Liver (tissue), 3 donors: ENCODE measurements at regions not wholly inside any gene's neighbourhood (a gene's known extent, or its start where the extent isn't known, plus 50 kb on each side); places are given as distances from the start of the nearest gene placed in this dataset.

Experiments used
- EGR1 ChIP-seq, 2 donors: IDR thresholded peaks; 2 replicates each; pipeline ENCODE4 v1.6.1; 2016 to 2018; ENCODE audit warnings: antibody characterized with exemption in 2 of 2, low read depth in 2 of 2
- RAD21 ChIP-seq, 2 donors: IDR thresholded peaks; 2 replicates each; pipeline ENCODE4 v1.6.1; 2016; ENCODE audit warnings: antibody characterized with exemption in 2 of 2, mild to moderate bottlenecking in 2 of 2
- RXRA ChIP-seq, 2 donors: IDR thresholded peaks; 2 replicates each; pipeline ENCODE4 v1.6.1; 2017 to 2018; ENCODE audit warnings: antibody characterized with exemption in 2 of 2, mild to moderate bottlenecking in 1 of 2
- SP1 ChIP-seq: IDR thresholded peaks from 2 replicates; pipeline ENCODE4 v1.6.1; 2018; ENCODE audit warnings: antibody characterized with exemption, mild to moderate bottlenecking
- TAF1 ChIP-seq: conservative IDR thresholded peaks from 2 replicates; pipeline ENCODE4 v1.6.1; 2016; ENCODE audit warnings: antibody characterized with exemption, mild to moderate bottlenecking
- YY1 ChIP-seq: IDR thresholded peaks from 2 replicates; pipeline ENCODE4 v1.6.1; 2016; ENCODE audit warnings: antibody characterized with exemption, mild to moderate bottlenecking
- TF ChIP-seq, protein P1 (sequence below): fragments of 150-350 bp; IDR thresholded peaks from 2 replicates; pipeline ENCODE4 v1.5.1; 2017; ENCODE audit warnings: improper control_type of control experiment, low read depth, low read length; ENCODE audit not compliant: missing input control
- TF ChIP-seq, protein P2 (sequence below): IDR thresholded peaks from 2 replicates; pipeline ENCODE4 v1.6.1; 2016; ENCODE audit warnings: antibody characterized with exemption
- TF ChIP-seq, protein P3 (sequence below): IDR thresholded peaks from 2 replicates; pipeline ENCODE4 v1.6.1; 2016; ENCODE audit warnings: antibody characterized with exemption, mild to moderate bottlenecking
- donor health status: healthy.
- donor health status: healthy.

DNA sequence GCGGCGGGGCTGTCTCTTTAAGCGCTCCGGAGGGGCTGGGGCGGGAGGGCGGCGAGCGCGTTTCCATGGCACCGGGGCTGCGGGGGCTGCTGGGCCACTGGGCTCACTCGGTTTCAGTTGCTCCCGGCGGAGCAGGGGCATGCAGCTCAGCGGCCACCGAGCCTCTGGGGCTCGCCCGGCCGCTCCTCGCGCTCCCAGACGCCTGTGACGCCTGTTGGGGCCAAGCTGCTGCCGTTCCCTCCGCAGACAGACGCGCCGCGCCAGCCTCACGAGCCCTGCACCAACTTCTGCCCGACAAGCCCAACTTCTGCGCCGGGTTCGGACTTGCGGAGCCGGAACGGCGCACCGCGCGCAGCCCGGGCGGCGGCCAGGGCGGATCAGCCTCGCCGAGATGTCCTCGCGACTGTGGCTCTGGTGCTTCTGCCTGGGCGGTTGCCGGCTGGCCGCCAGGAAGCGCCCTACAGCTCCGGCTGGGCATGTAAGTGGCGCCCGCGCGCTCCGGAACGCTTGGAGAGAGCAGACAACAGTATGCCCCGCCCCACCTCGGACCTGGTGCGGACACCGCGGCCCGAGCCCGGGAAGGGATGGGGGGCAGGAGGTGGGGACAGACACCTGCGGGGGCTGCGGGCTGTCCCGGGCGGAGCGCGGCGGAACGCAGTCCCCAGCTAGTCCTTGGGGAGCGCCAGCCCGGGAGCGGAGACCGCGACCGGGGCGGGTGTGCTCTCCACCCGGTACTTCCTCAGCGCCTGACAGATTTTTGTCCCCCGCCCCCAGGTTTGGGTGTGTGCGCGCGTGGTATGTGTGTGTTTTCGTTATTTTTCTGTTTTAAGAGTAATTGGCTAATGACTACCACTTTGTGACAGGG is 154.1 kb upstream of the GOLIM4 start:
- TF ChIP-seq, protein P1, sequence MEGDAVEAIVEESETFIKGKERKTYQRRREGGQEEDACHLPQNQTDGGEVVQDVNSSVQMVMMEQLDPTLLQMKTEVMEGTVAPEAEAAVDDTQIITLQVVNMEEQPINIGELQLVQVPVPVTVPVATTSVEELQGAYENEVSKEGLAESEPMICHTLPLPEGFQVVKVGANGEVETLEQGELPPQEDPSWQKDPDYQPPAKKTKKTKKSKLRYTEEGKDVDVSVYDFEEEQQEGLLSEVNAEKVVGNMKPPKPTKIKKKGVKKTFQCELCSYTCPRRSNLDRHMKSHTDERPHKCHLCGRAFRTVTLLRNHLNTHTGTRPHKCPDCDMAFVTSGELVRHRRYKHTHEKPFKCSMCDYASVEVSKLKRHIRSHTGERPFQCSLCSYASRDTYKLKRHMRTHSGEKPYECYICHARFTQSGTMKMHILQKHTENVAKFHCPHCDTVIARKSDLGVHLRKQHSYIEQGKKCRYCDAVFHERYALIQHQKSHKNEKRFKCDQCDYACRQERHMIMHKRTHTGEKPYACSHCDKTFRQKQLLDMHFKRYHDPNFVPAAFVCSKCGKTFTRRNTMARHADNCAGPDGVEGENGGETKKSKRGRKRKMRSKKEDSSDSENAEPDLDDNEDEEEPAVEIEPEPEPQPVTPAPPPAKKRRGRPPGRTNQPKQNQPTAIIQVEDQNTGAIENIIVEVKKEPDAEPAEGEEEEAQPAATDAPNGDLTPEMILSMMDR, result peak; percentile 27
- TF ChIP-seq YY1 (no peak), RAD21 (IDR thresholded peaks at IDR 0.05) (peak; percentile 38 to 44), TAF1 (no peak), EGR1 (IDR thresholded peaks at IDR 0.05; ENCODE audit: low read depth in 2 of 2) (no peak), RXRA (IDR thresholded peaks at IDR 0.05) (no peak), SP1 (no peak)
- TF ChIP-seq, protein P2, sequence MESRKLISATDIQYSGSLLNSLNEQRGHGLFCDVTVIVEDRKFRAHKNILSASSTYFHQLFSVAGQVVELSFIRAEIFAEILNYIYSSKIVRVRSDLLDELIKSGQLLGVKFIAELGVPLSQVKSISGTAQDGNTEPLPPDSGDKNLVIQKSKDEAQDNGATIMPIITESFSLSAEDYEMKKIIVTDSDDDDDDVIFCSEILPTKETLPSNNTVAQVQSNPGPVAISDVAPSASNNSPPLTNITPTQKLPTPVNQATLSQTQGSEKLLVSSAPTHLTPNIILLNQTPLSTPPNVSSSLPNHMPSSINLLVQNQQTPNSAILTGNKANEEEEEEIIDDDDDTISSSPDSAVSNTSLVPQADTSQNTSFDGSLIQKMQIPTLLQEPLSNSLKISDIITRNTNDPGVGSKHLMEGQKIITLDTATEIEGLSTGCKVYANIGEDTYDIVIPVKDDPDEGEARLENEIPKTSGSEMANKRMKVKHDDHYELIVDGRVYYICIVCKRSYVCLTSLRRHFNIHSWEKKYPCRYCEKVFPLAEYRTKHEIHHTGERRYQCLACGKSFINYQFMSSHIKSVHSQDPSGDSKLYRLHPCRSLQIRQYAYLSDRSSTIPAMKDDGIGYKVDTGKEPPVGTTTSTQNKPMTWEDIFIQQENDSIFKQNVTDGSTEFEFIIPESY, result no peak
- TF ChIP-seq, protein P3, sequence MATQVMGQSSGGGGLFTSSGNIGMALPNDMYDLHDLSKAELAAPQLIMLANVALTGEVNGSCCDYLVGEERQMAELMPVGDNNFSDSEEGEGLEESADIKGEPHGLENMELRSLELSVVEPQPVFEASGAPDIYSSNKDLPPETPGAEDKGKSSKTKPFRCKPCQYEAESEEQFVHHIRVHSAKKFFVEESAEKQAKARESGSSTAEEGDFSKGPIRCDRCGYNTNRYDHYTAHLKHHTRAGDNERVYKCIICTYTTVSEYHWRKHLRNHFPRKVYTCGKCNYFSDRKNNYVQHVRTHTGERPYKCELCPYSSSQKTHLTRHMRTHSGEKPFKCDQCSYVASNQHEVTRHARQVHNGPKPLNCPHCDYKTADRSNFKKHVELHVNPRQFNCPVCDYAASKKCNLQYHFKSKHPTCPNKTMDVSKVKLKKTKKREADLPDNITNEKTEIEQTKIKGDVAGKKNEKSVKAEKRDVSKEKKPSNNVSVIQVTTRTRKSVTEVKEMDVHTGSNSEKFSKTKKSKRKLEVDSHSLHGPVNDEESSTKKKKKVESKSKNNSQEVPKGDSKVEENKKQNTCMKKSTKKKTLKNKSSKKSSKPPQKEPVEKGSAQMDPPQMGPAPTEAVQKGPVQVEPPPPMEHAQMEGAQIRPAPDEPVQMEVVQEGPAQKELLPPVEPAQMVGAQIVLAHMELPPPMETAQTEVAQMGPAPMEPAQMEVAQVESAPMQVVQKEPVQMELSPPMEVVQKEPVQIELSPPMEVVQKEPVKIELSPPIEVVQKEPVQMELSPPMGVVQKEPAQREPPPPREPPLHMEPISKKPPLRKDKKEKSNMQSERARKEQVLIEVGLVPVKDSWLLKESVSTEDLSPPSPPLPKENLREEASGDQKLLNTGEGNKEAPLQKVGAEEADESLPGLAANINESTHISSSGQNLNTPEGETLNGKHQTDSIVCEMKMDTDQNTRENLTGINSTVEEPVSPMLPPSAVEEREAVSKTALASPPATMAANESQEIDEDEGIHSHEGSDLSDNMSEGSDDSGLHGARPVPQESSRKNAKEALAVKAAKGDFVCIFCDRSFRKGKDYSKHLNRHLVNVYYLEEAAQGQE, result no peak
